Motor neuron (in vitro differentiated cells): ENCODE measurements at regions not wholly inside any gene's neighbourhood (a gene's known extent, or its start where the extent isn't known, plus 50 kb on each side); places are given as distances from the start of the nearest gene placed in this dataset.

Experiments
- ATAC-seq, 8 experiments: fragments of 200-7000 bp; cut with Tn5 transposase; replicated peaks in 6 of 8; 2 replicates each; pipeline ENCODE4 v1.8.0; 2021; ENCODE audit warnings: mild to moderate bottlenecking in 8 of 8, moderate library complexity in 8 of 8
- H3K27ac ChIP-seq, 2 donors: fragments of 250-450 bp; sonication (Bioruptor Pico); 2 replicates each; pipeline ENCODE4 v1.9.0; 2021; ENCODE audit warnings: antibody characterized with exemption in 2 of 2, mild to moderate bottlenecking in 2 of 2, moderate library complexity in 1 of 2
- H3K4me1 ChIP-seq, 2 donors: fragments of 250-450 bp; sonication (Bioruptor Pico); replicated peaks in 1 of 2; 2 replicates each; pipeline ENCODE4 v1.6.1; 2021; ENCODE audit warnings: antibody characterized with exemption in 2 of 2, mild to moderate bottlenecking in 2 of 2, moderate library complexity in 1 of 2
- H3K4me3 ChIP-seq, 5 donors: fragments of 250-450 bp; sonication (Bioruptor Pico); 2 replicates each; pipeline ENCODE4 v1.9.0; 2021; ENCODE audit warnings: antibody characterized with exemption in 5 of 5, mild to moderate bottlenecking in 5 of 5, moderate library complexity in 4 of 5
- WGBS, 10 experiments: fragments of 450-650 bp; shearing (Covaris generic); methylation state at CpG; one replicate each; pipeline ENCODE4 v1.0.0; 2022; 5-methylcytosine and 5-hydroxymethylcytosine counted together
- in situ Hi-C, 9 experiments: fragments of 400-800 bp; cut with MboI; loops; one replicate each; pipeline ENCODE4 v1.15.0; 2021; ENCODE audit warnings: low sequenced_read_pairs in 9 of 9, low pct_unique_long_range_greater_than_20kb in 2 of 9; ENCODE audit not compliant: unreplicated experiment in 9 of 9

GRCh38 chr9:23408874-23409273 is 417.2 kb downstream of the ELAVL2 start:
- ATAC-seq: no peak
- Histone ChIP-seq H3K4me1 (no peaks in the 10 kb centered on the region), H3K27ac (no peak overlapping the region), H3K4me3 (no peak overlapping the region)
- in situ Hi-C loops: no loop called here

- no peak for ATAC-seq
- no peak overlapping the region for H3K4me3 ChIP-seq
- H3K27ac ChIP-seq: no peak overlapping the region
- in situ Hi-C loops: no loop called here
- 0 to 100% (median 45%) methylated on average over 1 to 3 of the region's 3 CpGs; no CpG with 5 or more reads in 2 of the 10 experiments for WGBS, 10 experiments
- H3K4me1 ChIP-seq: no peaks in the 10 kb centered on the region
These were observed 414.0 kb downstream of the ELAVL2 start for GRCh38 chr9:23412046-23412445.

GRCh38 chr9:23412458-23412857 is 413.6 kb downstream of the ELAVL2 start:
- no peak for ATAC-seq
- no peaks in the 10 kb centered on the region for H3K4me1 ChIP-seq
- 0 to 100% (median 14%) methylated on average over 1 to 3 of the region's 3 CpGs; no CpG with 5 or more reads in 1 of the 10 experiments for WGBS, 10 experiments
- no peak overlapping the region for H3K4me3 ChIP-seq
- in situ Hi-C loops: no loop called here
- no peak overlapping the region for H3K27ac ChIP-seq

- 0 to 100% (median 83%) methylated on average over 1 to 2 of the region's 2 CpGs; no CpG with 5 or more reads in 1 of the 10 experiments for WGBS, 10 experiments
- Histone ChIP-seq H3K4me1 (no peaks in the 10 kb centered on the region), H3K4me3 (no peak overlapping the region), H3K27ac (no peak overlapping the region)
- in situ Hi-C loops: no loop called here
- ATAC-seq: no peak
These were observed 412.5 kb downstream of the ELAVL2 start for GRCh38 chr9:23413541-23413940.

GRCh38 chr9:23423999-23424398 is 402.0 kb downstream of the ELAVL2 start:
- ATAC-seq: no peak
- H3K27ac ChIP-seq: no peak overlapping the region
- WGBS, 10 experiments: 13 to 100% (median 82%) methylated on average over 1 to 6 of the region's 6 CpGs
- no peak overlapping the region for H3K4me3 ChIP-seq
- H3K4me1 ChIP-seq: peaks cover 0 to 2% of the 10 kb centered on the region in 2 donors
- in situ Hi-C loops: no loop called here

GRCh38 chr9:23426144-23426543 is 399.9 kb downstream of the ELAVL2 start:
- 14 to 100% (median 60%) methylated on average over 1 of the region's 1 CpG; no CpG with 5 or more reads in 7 of the 10 experiments for WGBS, 10 experiments
- Histone ChIP-seq H3K4me3 (no peak overlapping the region), H3K4me1 (no peaks in the 10 kb centered on the region), H3K27ac (no peak overlapping the region)
- in situ Hi-C loops: no loop called here
- no peak for ATAC-seq

GRCh38 chr9:23431459-23431858 is 394.6 kb downstream of the ELAVL2 start:
- H3K27ac ChIP-seq: no peak overlapping the region
- no peak overlapping the region for H3K4me3 ChIP-seq
- H3K4me1 ChIP-seq: no peaks in the 10 kb centered on the region
- ATAC-seq: no peak
- in situ Hi-C loops: no loop called here
- WGBS, 10 experiments: 0 to 100% (median 80%) methylated on average over 1 to 4 of the region's 5 CpGs

- whole genome bisulfite sequencing, 10 experiments: 0 to 98% (median 65%) methylated on average over 1 to 4 of the region's 4 CpGs; no CpG with 5 or more reads in 2 of the 10 experiments
- in situ Hi-C loops: no loop called here
These were observed 391.4 kb downstream of the ELAVL2 start for GRCh38 chr9:23434654-23435053.

GRCh38 chr9:23438299-23438907 is 387.6 kb downstream of the ELAVL2 start:
- ATAC-seq: no peak
- Histone ChIP-seq H3K4me1 (no peaks in the 10 kb centered on the region), H3K27ac (no peak overlapping the region), H3K4me3 (no peak overlapping the region)
- WGBS, 10 experiments: 0 to 93% (median 71%) methylated on average over 1 to 9 of the region's 9 CpGs; no CpG with 5 or more reads in 2 of the 10 experiments
- in situ Hi-C loops: no loop called here

More at GRCh38 chr9:23434654-23435053, 391.4 kb downstream of the ELAVL2 start:
- no peak overlapping the region for H3K27ac ChIP-seq
- no peak overlapping the region for H3K4me3 ChIP-seq
- ATAC-seq: no peak
- no peaks in the 10 kb centered on the region for H3K4me1 ChIP-seq

GRCh38 chr9:23441275-23441674 is 384.8 kb downstream of the ELAVL2 start:
- H3K4me3 ChIP-seq: no peak overlapping the region
- H3K27ac ChIP-seq: no peak overlapping the region
- H3K4me1 ChIP-seq: no peaks in the 10 kb centered on the region
- 0 to 100% (median 88%) methylated on average over 1 to 6 of the region's 6 CpGs; no CpG with 5 or more reads in 1 of the 10 experiments for WGBS, 10 experiments
- in situ Hi-C loops: no loop called here
- no peak for ATAC-seq

- Histone ChIP-seq H3K4me1 (no peaks in the 10 kb centered on the region), H3K4me3 (no peak overlapping the region), H3K27ac (no peak overlapping the region)
- in situ Hi-C loops: no loop called here
- 0 to 88% (median 33%) methylated on average over 1 to 2 of the region's 2 CpGs; no CpG with 5 or more reads in 2 of the 10 experiments for WGBS, 10 experiments
- ATAC-seq: no peak
These were observed 381.4 kb downstream of the ELAVL2 start for GRCh38 chr9:23444658-23445057.

GRCh38 chr9:23447166-23447565 is 378.9 kb downstream of the ELAVL2 start:
- in situ Hi-C loops: no loop called here
- 0 to 49% (median 33%) methylated on average over 1 to 3 of the region's 3 CpGs; no CpG with 5 or more reads in 2 of the 10 experiments for WGBS, 10 experiments
- ATAC-seq: peak in 1 of 8 experiments; percentile 31
- H3K27ac ChIP-seq: no peak overlapping the region
- no peak overlapping the region for H3K4me3 ChIP-seq
- H3K4me1 ChIP-seq: no peaks in the 10 kb centered on the region

GRCh38 chr9:23447944-23448343 is 378.1 kb downstream of the ELAVL2 start:
- Histone ChIP-seq H3K4me1 (no peaks in the 10 kb centered on the region), H3K4me3 (no peak overlapping the region), H3K27ac (no peak overlapping the region)
- in situ Hi-C loops: no loop called here
- no peak for ATAC-seq
- 0 to 83% (median 46%) methylated on average over 1 to 4 of the region's 4 CpGs; no CpG with 5 or more reads in 2 of the 10 experiments for WGBS, 10 experiments

GRCh38 chr9:23451802-23452418 is 374.1 kb downstream of the ELAVL2 start:
- Histone ChIP-seq H3K27ac (no peak overlapping the region), H3K4me1 (no peaks in the 10 kb centered on the region), H3K4me3 (no peak overlapping the region)
- ATAC-seq: no peak
- in situ Hi-C loops: no loop called here
- WGBS, 10 experiments: 40 to 100% (median 80%) methylated on average over 1 to 11 of the region's 32 CpGs; no CpG with 5 or more reads in 2 of the 10 experiments
